PC-9 (cell line): ENCODE measurements at regions not wholly inside any gene's neighbourhood (a gene's known extent, or its start where the extent isn't known, plus 50 kb on each side); places are given as distances from the start of the nearest gene placed in this dataset.

Source experiments
- CTCF ChIP-seq: fragments of 200-600 bp; sonication (generic); conservative IDR thresholded peaks from 2 replicates; pipeline ENCODE4 v1.6.1; 2017; ENCODE audit warnings: mixed run types, antibody characterized with exemption, mild to moderate bottlenecking, moderate library complexity
- EZH2 ChIP-seq: fragments of 200-600 bp; sonication (generic); IDR thresholded peaks from 2 replicates; pipeline ENCODE4 v1.8.0; 2017; ENCODE audit warnings: antibody characterized with exemption, low read depth

- TF ChIP-seq EZH2, result no peak
- no peak for TF ChIP-seq CTCF
Measured at GRCh38 chr13:64332048-64332447, 2898.1 kb downstream of the PCDH9 start.
